ENCODE measurements at regions not wholly inside any gene's neighbourhood (a gene's known extent, or its start where the extent isn't known, plus 50 kb on each side); places are given as distances from the start of the nearest gene placed in this dataset.

DNA sequence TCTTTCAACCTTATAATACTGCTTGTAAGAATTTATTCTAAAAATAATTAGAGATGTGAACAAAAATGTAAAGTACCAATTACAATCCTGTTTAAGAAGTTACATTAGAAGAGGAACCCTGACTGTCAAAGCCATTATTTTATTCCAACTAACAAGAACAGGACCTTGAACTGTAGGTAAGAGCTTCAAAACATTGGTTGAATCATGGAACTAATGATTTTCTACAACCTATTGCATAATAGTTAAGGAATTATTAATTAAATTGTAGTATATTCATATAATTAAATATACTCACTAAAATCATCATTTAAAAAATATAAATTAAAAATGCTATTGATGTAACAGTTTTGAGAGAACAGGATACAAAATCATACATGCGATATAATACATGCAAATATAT is 649.4 kb upstream of the KIRREL3 start:
- TF ChIP-seq, protein P1, sequence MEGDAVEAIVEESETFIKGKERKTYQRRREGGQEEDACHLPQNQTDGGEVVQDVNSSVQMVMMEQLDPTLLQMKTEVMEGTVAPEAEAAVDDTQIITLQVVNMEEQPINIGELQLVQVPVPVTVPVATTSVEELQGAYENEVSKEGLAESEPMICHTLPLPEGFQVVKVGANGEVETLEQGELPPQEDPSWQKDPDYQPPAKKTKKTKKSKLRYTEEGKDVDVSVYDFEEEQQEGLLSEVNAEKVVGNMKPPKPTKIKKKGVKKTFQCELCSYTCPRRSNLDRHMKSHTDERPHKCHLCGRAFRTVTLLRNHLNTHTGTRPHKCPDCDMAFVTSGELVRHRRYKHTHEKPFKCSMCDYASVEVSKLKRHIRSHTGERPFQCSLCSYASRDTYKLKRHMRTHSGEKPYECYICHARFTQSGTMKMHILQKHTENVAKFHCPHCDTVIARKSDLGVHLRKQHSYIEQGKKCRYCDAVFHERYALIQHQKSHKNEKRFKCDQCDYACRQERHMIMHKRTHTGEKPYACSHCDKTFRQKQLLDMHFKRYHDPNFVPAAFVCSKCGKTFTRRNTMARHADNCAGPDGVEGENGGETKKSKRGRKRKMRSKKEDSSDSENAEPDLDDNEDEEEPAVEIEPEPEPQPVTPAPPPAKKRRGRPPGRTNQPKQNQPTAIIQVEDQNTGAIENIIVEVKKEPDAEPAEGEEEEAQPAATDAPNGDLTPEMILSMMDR (IDR thresholded peaks at IDR 0.05; ENCODE audit: low read depth, low read length, poor library complexity, severe bottlenecking): no peak
- TF ChIP-seq EZH2phosphoT487 (IDR thresholded peaks at IDR 0.05; ENCODE audit: borderline replicate concordance, low read length): no peak

All from DOHH2 (cell line).